DND-41 (cell line): ENCODE measurements at regions not wholly inside any gene's neighbourhood (a gene's known extent, or its start where the extent isn't known, plus 50 kb on each side); places are given as distances from the start of the nearest gene placed in this dataset.

Experiments used
- ATAC-seq: fragments of 200-7000 bp; cut with Tn5 transposase; 3 replicates; pipeline ENCODE4 v1.9.1; 2021; ENCODE audit warnings: low read depth; ENCODE audit not compliant: insufficient read depth
- DNase-seq: peaks from one replicate; pipeline ENCODE4 v3.0.0-alpha.2; 2020
- H2AFZ ChIP-seq: 2 replicates; pipeline ENCODE4 v1.6.0; 2012; ENCODE audit warnings: low read depth, low read length
- H3K27ac ChIP-seq: 2 replicates; pipeline ENCODE4 v1.5.1; 2012; ENCODE audit warnings: low read length, inconsistent platforms
- H3K27me3 ChIP-seq: fragments of 200-600 bp; sonication (generic); 2 replicates; pipeline ENCODE4 v1.6.0; 2012; ENCODE audit warnings: low read length, mild to moderate bottlenecking, inconsistent platforms; ENCODE audit not compliant: insufficient read depth, poor library complexity
- H3K36me3 ChIP-seq: 2 replicates; pipeline ENCODE4 v1.5.1; 2012; ENCODE audit warnings: low read length, inconsistent platforms; ENCODE audit not compliant: insufficient read depth
- H3K4me1 ChIP-seq: 2 replicates; pipeline ENCODE4 v1.5.1; 2012; ENCODE audit warnings: mild to moderate bottlenecking, low read length; ENCODE audit not compliant: insufficient read depth
- H3K4me2 ChIP-seq: 2 replicates; pipeline ENCODE4 v1.6.0; 2012; ENCODE audit warnings: mild to moderate bottlenecking, moderate library complexity, low read length, inconsistent platforms; ENCODE audit not compliant: insufficient read depth
- H3K4me3 ChIP-seq, 2 experiments: fragments of 200-600 bp in 1 of 2; shearing (Covaris generic) in 1 of 2; 2 replicates each; pipeline ENCODE4 v1.5.1; 2012 to 2016; ENCODE audit warnings: inconsistent platforms in 2 of 2, low read length in 2 of 2, mild to moderate bottlenecking in 2 of 2, low read depth in 1 of 2, moderate library complexity in 1 of 2
- H3K79me2 ChIP-seq: 2 replicates; pipeline ENCODE4 v1.6.0; 2012; ENCODE audit warnings: low read length, inconsistent platforms; ENCODE audit not compliant: insufficient read depth
- H3K9ac ChIP-seq: 2 replicates; pipeline ENCODE4 v1.6.0; 2012; ENCODE audit warnings: low read depth, mild to moderate bottlenecking, inconsistent platforms, low read length, moderate library complexity
- H3K9me3 ChIP-seq: 2 replicates; pipeline ENCODE4 v1.5.1; 2012; ENCODE audit warnings: low read length, moderate library complexity, mild to moderate bottlenecking, inconsistent platforms; ENCODE audit not compliant: insufficient read depth, severe bottlenecking
- H4K20me1 ChIP-seq: 2 replicates; pipeline ENCODE4 v1.6.0; 2012; ENCODE audit warnings: low read length; ENCODE audit not compliant: insufficient read depth
- CTCF ChIP-seq: IDR thresholded peaks from 2 replicates; pipeline ENCODE4 v1.5.1; 2012; ENCODE audit warnings: borderline replicate concordance, low read length, moderate library complexity, mild to moderate bottlenecking; ENCODE audit not compliant: poor library complexity, severe bottlenecking; ENCODE audit errors: extremely low read depth
- EZH2 ChIP-seq: IDR thresholded peaks from 3 replicates; pipeline ENCODE4 v1.6.1; 2012; ENCODE audit warnings: borderline replicate concordance, low read depth, mild to moderate bottlenecking, moderate library complexity, low read length, inconsistent platforms; ENCODE audit not compliant: severe bottlenecking

DNA sequence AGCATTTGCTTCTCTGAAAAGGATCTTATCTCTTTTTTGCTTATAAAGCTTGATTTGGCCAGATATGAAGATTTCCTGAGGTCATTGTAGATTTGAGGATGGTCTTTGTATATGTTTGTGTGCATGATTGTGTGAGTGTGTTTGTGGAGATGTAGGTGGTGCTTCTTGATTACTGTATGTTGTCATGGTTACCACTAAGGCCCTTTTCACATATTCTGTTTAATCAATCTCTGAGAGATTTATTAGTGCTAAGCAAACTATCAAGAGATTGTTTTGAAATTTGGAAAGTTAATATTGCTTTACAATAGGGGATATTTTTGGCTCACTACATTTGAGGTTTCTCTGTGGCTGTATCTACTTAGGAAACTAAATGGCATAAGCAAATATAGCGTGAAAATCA is 191.7 kb downstream of the S1PR1 start:
- H3K4me1 ChIP-seq = 0 out of 2 replicates have a peak, but pooled peaks cover 4% of the 10 kb centered on the region
- H2AFZ ChIP-seq = no peak overlapping the region
- H3K4me3 ChIP-seq = no peak overlapping the region
- H3K4me2 ChIP-seq = no peak overlapping the region
- H3K36me3 ChIP-seq = no peaks in the 10 kb centered on the region
- no peak overlapping the region for H3K9ac ChIP-seq
- H3K9me3 ChIP-seq = peaks cover 10% of the 10 kb centered on the region
- ATAC-seq = no peak
- no peaks in the 10 kb centered on the region for H3K27me3 ChIP-seq
- no peak overlapping the region for H3K27ac ChIP-seq
- no peak for TF ChIP-seq EZH2
- no peak for TF ChIP-seq CTCF
- no peaks in the 10 kb centered on the region for H4K20me1 ChIP-seq
- H3K79me2 ChIP-seq = no peaks in the 10 kb centered on the region
- DNase-seq = no peak

DNA sequence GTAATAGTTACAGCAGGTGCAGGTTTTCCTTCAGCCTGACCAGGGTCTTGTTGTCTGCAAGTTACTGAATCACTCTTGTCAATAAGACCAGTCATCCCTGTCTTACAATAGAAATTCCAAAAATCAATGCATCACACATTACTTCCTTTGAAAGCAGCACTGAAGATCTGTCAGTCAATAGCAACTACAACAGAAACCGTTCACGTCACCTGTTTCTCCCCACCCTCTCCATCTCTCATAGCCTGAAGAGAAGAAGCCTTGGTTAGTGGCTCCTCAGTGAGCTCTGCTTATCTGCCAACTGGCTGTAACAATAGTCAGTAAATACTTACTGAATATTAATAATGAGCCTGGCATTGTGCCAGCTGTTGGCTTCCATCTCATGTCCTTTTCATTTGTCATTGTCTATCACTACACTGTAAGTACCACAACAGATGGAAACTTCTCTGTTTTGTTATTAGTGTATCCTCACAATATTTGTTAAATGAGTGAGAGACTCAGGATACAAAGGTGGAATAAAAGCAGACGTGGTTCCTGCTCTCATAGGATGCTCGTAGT is 195.2 kb downstream of the S1PR1 start:
- H3K36me3 ChIP-seq = no peaks in the 10 kb centered on the region
- H3K27ac ChIP-seq = no peak overlapping the region
- H3K4me2 ChIP-seq = no peak overlapping the region
- H3K9me3 ChIP-seq = peaks cover 7% of the 10 kb centered on the region
- no peaks in the 10 kb centered on the region for H3K79me2 ChIP-seq
- H2AFZ ChIP-seq = no peak overlapping the region
- no peak for DNase-seq
- no peak overlapping the region for H3K9ac ChIP-seq
- no peak for TF ChIP-seq CTCF
- TF ChIP-seq EZH2 = no peak
- no peaks in the 10 kb centered on the region for H3K27me3 ChIP-seq
- peaks cover 22% of the 10 kb centered on the region for H3K4me1 ChIP-seq
- no peak for ATAC-seq
- no peaks in the 10 kb centered on the region for H4K20me1 ChIP-seq
- no peak overlapping the region for H3K4me3 ChIP-seq

DNA sequence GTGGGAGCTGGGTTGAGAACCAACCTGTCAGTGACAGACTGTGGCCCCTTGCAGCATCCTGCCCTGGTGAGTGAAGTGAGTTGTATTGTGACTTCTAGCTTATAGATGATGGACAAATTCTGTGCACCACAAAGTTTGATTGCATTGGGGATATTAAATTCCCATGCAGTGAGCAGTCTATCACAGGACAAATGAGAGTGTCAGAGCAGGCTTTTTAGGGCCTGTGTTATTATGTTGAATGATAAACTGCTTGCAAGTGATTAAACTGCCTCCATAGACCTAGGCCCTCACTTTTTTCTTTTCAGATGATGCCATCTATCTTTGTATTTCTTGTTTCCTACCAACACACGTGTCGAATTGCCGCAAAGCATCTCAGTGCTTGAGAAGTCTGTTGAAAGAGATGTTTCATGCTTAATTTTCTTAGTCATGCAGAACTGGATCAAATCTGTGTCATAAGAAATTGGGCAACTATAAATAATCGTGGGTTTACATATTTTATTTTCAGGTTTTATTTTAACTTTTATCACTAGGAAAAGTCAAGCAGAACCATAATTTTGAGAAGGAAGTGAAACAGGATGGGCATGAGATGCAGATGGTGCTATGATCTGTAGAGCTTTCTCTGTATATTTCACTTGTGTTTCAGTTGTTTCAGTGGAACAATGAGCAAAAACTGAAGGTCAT is 199.2 kb downstream of the S1PR1 start:
- no peak for ATAC-seq
- H2AFZ ChIP-seq = peak overlapping the region; percentile 42; the same call in 1 of the 2 replicates

More for the DNA sequence above, 199.2 kb downstream of the S1PR1 start:
- H4K20me1 ChIP-seq = no peaks in the 10 kb centered on the region
- no peaks in the 10 kb centered on the region for H3K79me2 ChIP-seq
- H3K27ac ChIP-seq = peak overlapping the region; percentile 1; the same call in 1 of the 2 replicates
- H3K9ac ChIP-seq = no peak overlapping the region
- no peak overlapping the region for H3K4me2 ChIP-seq
- no peaks in the 10 kb centered on the region for H3K9me3 ChIP-seq
- no peaks in the 10 kb centered on the region for H3K27me3 ChIP-seq
- TF ChIP-seq EZH2 = no peak
- TF ChIP-seq CTCF = no peak
- H3K4me1 ChIP-seq = peaks cover 47% of the 10 kb centered on the region
- H3K4me3 ChIP-seq = no peak overlapping the region
- no peak for DNase-seq
- no peaks in the 10 kb centered on the region for H3K36me3 ChIP-seq
